T-cell (primary cell): ENCODE measurements at regions not wholly inside any gene's neighbourhood (a gene's known extent, or its start where the extent isn't known, plus 50 kb on each side); places are given as distances from the start of the nearest gene placed in this dataset.

Experiments
- ATAC-seq, 4 experiments: fragments of 200-7000 bp in 3 of 4; fragments of 150-1000 bp in 1 of 4; cut with Tn5 transposase; replicated peaks in 1 of 4; 1 replicate in 3 of 4; 2 replicates in 1 of 4; pipeline ENCODE4 v1.10.0; 2021; ENCODE audit warnings: moderate library complexity in 3 of 4, mild to moderate bottlenecking in 2 of 4, moderate number of reproducible peaks in 1 of 4
- CTCF ChIA-PET, 2 donors: fragments of 300-600 bp; sonication (Branson Sonifier 250); formaldehyde crosslinking; loops; one replicate each; lab custom pipeline; 2022; ENCODE audit warnings: antibody characterized with exemption in 2 of 2; lab: Charles Lee
- POLR2A ChIA-PET, 2 donors: fragments of 300-600 bp; sonication (Branson Sonifier 250); formaldehyde crosslinking; loops; one replicate each; lab custom pipeline; 2022; ENCODE audit warnings: antibody characterized with exemption in 2 of 2; lab: Charles Lee
- DNase-seq, 35 experiments: peaks; one replicate each; pipeline versions ENCODE4 v3.0.0 to v3.0.0-alpha.2; 2013 to 2023
- H3K27ac ChIP-seq: one replicate; pipeline ENCODE4 v1.5.1; 2013; ENCODE audit warnings: low read length
- H3K27me3 ChIP-seq, 2 experiments: replicated peaks in 1 of 2; 1 replicate in 1 of 2; 2 replicates in 1 of 2; pipeline versions ENCODE4 v1.6.1 to v1.7.0; 2013; ENCODE audit warnings: low read length in 1 of 2, mixed read lengths in 1 of 2; ENCODE audit not compliant: control insufficient read depth in 2 of 2, insufficient read depth in 2 of 2; ENCODE audit errors: extremely low read depth in 1 of 2
- H3K36me3 ChIP-seq, 2 donors: 1 replicate in 1 of 2; 2 replicates in 1 of 2; pipeline versions ENCODE4 v1.6.1 to v1.7.0; 2013; ENCODE audit warnings: low read length in 1 of 2; ENCODE audit not compliant: control insufficient read depth in 2 of 2, insufficient read depth in 1 of 2; ENCODE audit errors: extremely low read depth in 1 of 2
- H3K4me1 ChIP-seq, 2 experiments: 1 replicate in 1 of 2; 2 replicates in 1 of 2; pipeline versions ENCODE4 v1.6.1 to v1.7.0; 2013; ENCODE audit warnings: low read length in 2 of 2, mixed read lengths in 1 of 2; ENCODE audit not compliant: insufficient read depth in 2 of 2, control insufficient read depth in 1 of 2; ENCODE audit errors: extremely low read depth in 1 of 2
- H3K4me3 ChIP-seq, 2 donors: 1 replicate in 1 of 2; 2 replicates in 1 of 2; pipeline versions ENCODE4 v1.5.1 to v1.7.0; 2013; ENCODE audit warnings: mild to moderate bottlenecking in 2 of 2, low read length in 1 of 2, moderate library complexity in 1 of 2; ENCODE audit not compliant: control insufficient read depth in 1 of 2; ENCODE audit errors: extremely low read depth in 1 of 2
- H3K9me3 ChIP-seq: 2 replicates; pipeline ENCODE4 v1.7.0; 2013
- H3K27ac Mint-ChIP-seq, 2 donors: one replicate each; pipeline ENCODE4 v1.8.0; 2020 to 2021; ENCODE audit warnings: mild to moderate bottlenecking in 2 of 2, mixed read lengths in 2 of 2
- H3K27me3 Mint-ChIP-seq, 2 donors: one replicate each; pipeline ENCODE4 v1.8.0; 2021 to 2022; ENCODE audit warnings: mixed read lengths in 2 of 2
- H3K36me3 Mint-ChIP-seq: one replicate; pipeline ENCODE4 v1.8.0; 2021; ENCODE audit warnings: mixed read lengths
- H3K4me1 Mint-ChIP-seq, 3 donors: one replicate each; pipeline ENCODE4 v1.8.0; 2020 to 2022; ENCODE audit warnings: mixed read lengths in 3 of 3, mild to moderate bottlenecking in 1 of 3
- H3K4me3 Mint-ChIP-seq, 3 donors: one replicate each; pipeline ENCODE4 v1.8.0; 2020 to 2022; ENCODE audit warnings: mild to moderate bottlenecking in 3 of 3, mixed read lengths in 3 of 3, moderate library complexity in 3 of 3
- H3K9me3 Mint-ChIP-seq, 3 donors: one replicate each; pipeline ENCODE4 v1.8.0; 2020 to 2022; ENCODE audit warnings: mixed read lengths in 3 of 3
- WGBS: methylation state at CpG from one replicate; pipeline ENCODE4 v1.1.5; 2013; ENCODE audit warnings: missing lambda C conversion rate; ENCODE audit not compliant: insufficient coverage; 5-methylcytosine and 5-hydroxymethylcytosine counted together

DNA sequence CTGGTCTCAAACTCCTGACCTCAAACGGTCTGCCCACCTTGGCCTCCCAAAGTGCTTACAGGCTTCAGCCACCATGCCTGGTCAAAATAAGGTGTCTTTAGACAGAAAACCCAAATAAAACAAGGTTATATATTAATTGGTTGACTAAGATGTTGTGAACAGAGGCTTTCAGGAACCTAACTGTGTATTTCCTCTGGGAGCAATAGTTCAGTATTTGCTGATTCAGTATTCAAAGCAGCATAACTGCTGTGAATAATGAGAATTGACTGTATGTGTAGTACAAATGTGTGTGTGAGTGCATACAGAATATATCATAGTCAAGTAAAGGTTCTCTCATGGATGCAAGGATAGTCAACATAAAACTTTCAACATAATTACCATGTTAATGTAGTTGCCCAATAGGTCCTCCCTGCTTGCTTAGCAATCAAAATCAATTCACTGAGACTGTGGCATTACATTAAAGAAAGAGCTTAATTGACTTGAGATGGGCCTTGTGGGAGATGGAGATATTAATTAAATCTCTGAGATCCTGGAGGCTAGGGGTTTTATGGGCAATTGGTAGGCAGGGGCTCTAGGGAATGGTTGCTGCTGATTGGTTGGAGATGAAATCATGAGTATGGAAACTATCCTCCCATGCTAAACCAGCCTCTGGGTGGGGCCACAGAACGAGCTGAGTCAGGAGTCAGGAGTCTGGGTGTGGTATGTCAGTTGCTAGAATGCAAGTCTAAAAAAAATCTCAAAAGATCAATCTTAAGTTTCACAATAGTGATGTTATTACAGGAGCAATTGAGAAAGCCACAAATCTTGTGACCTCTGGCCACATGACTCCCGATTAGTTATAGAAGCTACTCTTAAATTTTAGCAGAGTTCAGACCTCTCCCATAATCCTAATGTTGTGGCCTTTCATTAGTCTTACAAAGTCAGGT is 162.7 kb downstream of the AKR1D1 start:
- no peaks in the 10 kb centered on the region for H3K36me3 ChIP-seq
- CTCF ChIA-PET = no interaction called here
- H3K4me1 Mint-ChIP-seq = no peaks in the 10 kb centered on the region
- WGBS = no CpG with 5 or more reads among the region's 3 CpGs
- H3K36me3 Mint-ChIP-seq = no peaks in the 10 kb centered on the region
- POLR2A ChIA-PET = no interaction called here
- no peaks in the 10 kb centered on the region for H3K9me3 ChIP-seq
- ATAC-seq = no peak
- H3K27me3 Mint-ChIP-seq = no peaks in the 10 kb centered on the region
- no peak overlapping the region for H3K4me3 Mint-ChIP-seq
- H3K4me3 ChIP-seq = no peak overlapping the region
- H3K9me3 Mint-ChIP-seq = no peaks in the 10 kb centered on the region
- peaks cover 0 to 4% of the 10 kb centered on the region in 2 experiments for H3K27me3 ChIP-seq
- H3K27ac Mint-ChIP-seq = no peak overlapping the region
- H3K27ac ChIP-seq = no peak overlapping the region
- no peak for DNase-seq
- H3K4me1 ChIP-seq = no peaks in the 10 kb centered on the region

DNA sequence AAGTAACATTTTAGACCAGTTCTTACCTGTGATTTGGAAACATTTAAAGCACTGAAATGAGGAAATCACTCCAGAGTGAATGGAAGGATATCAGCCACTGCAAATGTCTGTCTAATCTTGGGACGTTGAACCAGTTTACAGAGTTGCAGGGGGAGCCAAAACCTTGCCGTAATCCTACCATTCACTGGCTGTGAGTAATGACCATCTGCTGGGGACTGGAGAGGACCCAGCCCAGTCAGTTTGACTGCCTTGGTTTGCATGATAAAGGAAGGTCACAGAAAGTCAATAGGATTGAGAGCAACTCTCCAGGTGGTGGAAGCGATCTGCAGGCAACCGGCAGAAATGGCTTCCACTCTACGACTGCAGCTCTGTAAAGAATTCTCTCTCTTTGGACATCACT is 167.2 kb downstream of the AKR1D1 start:
- Mint-ChIP-seq H3K36me3 (no peaks in the 10 kb centered on the region), H3K27me3 (peaks cover 0 to 6% of the 10 kb centered on the region in 2 donors), H3K4me1 (no peaks in the 10 kb centered on the region), H3K27ac (no peak overlapping the region), H3K4me3 (no peak overlapping the region), H3K9me3 (peaks cover 6 to 11% (median 8%) of the 10 kb centered on the region in 3 donors)
- 100% methylated on average over 1 of the region's 5 CpGs for WGBS
- DNase-seq = no peak
- H3K36me3 ChIP-seq = no peaks in the 10 kb centered on the region
- ChIA-PET POLR2A (no interaction called here), CTCF (no interaction called here)
- H3K4me1 ChIP-seq = no peaks in the 10 kb centered on the region
- no peaks in the 10 kb centered on the region for H3K9me3 ChIP-seq
- no peak for ATAC-seq
- H3K27ac ChIP-seq = no peak overlapping the region
- peaks cover 0 to 4% of the 10 kb centered on the region in 2 experiments for H3K27me3 ChIP-seq
- no peak overlapping the region for H3K4me3 ChIP-seq

DNA sequence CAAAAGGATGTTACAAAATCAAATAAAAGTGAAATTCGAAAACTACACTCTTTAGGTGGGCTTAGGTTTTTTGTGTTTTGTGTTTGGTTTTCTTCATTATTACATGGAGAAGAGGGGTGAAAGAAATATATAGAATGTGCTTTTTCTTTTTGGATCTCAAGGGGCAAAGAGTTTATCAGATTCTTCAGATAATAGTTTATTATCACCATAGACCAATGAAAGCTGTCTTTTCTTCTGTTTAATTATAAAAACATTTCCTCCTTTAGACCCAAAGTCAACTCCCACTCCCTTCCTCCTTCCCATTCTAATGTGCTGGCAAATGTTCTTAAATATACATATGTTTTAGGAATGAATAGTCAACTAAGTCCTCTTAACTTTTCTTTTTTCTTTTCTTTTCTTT is 167.6 kb downstream of the AKR1D1 start:
- no peaks in the 10 kb centered on the region for H3K36me3 ChIP-seq
- H3K4me3 ChIP-seq = no peak overlapping the region
- Mint-ChIP-seq H3K27ac (no peak overlapping the region), H3K9me3 (peaks cover 6 to 11% (median 8%) of the 10 kb centered on the region in 3 donors), H3K36me3 (no peaks in the 10 kb centered on the region), H3K4me1 (no peaks in the 10 kb centered on the region), H3K27me3 (peaks cover 0 to 6% of the 10 kb centered on the region in 2 donors), H3K4me3 (no peak overlapping the region)
- peaks cover 0 to 4% of the 10 kb centered on the region in 2 experiments for H3K27me3 ChIP-seq
- POLR2A ChIA-PET = no interaction called here
- CTCF ChIA-PET = no interaction called here
- DNase-seq = no peak
- no peak overlapping the region for H3K27ac ChIP-seq
- H3K9me3 ChIP-seq = no peaks in the 10 kb centered on the region
- no peaks in the 10 kb centered on the region for H3K4me1 ChIP-seq
- no CpG with 5 or more reads among the region's 1 CpG for WGBS
- ATAC-seq = no peak

DNA sequence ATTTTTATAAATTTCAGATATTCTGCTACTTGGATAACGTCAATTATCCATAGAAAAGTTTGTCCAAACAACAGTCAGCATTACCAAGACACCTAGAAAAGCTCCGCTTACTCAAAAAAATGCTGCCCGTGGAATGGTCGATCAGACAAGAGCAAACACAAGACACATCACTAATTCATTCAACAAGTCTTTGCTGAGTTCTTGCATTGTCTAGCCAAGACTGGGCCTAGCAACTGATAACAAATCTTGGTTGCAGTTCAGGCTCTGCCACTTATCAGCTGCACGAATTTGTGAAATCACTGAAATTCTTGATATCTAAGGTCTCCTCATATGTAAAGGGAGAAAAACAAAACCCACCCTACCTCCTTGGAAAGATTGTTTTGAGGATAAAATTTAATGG is 168.3 kb downstream of the AKR1D1 start:
- no peak overlapping the region for H3K27ac Mint-ChIP-seq
- no peak overlapping the region for H3K4me3 Mint-ChIP-seq
- 84% methylated on average over 4 of the region's 5 CpGs for WGBS
- H3K4me1 ChIP-seq = no peaks in the 10 kb centered on the region
- ChIA-PET POLR2A (no interaction called here), CTCF (no interaction called here)
- peaks cover 0 to 6% of the 10 kb centered on the region in 2 donors for H3K27me3 Mint-ChIP-seq
- no peaks in the 10 kb centered on the region for H3K36me3 Mint-ChIP-seq
- H3K9me3 ChIP-seq = no peaks in the 10 kb centered on the region
- peaks cover 6 to 11% (median 8%) of the 10 kb centered on the region in 3 donors for H3K9me3 Mint-ChIP-seq
- H3K36me3 ChIP-seq = no peaks in the 10 kb centered on the region
- no peaks in the 10 kb centered on the region for H3K4me1 Mint-ChIP-seq
- H3K27me3 ChIP-seq = peaks cover 0 to 4% of the 10 kb centered on the region in 2 experiments
- H3K27ac ChIP-seq = no peak overlapping the region
- DNase-seq (no peak), ATAC-seq (no peak)
- H3K4me3 ChIP-seq = no peak overlapping the region

DNA sequence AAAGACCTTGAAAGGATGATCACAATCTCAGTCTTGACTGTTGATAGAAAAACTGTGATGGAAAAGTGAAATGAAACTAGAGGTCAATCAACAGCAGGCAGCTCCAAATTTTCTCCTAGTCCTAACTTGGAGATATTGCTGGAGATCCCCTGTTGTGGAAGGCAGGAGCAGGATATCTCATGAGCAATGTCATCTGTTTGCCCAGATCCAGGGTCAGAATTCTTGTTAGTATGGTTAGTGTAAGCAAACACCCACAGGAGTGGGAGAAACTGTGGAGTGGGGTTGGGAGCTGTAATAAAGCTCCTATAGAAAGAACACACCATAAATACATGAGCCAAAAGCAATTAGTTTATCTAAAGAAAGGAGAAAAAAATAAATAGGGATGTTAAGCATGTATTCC is 169.0 kb downstream of the AKR1D1 start:
- Mint-ChIP-seq H3K36me3 (no peaks in the 10 kb centered on the region), H3K4me3 (no peak overlapping the region), H3K9me3 (peaks cover 6 to 11% (median 8%) of the 10 kb centered on the region in 3 donors), H3K4me1 (no peaks in the 10 kb centered on the region), H3K27ac (no peak overlapping the region), H3K27me3 (peaks cover 0 to 6% of the 10 kb centered on the region in 2 donors)
- peaks cover 0 to 4% of the 10 kb centered on the region in 2 experiments for H3K27me3 ChIP-seq
- no peaks in the 10 kb centered on the region for H3K36me3 ChIP-seq
- no peak for ATAC-seq
- no peaks in the 10 kb centered on the region for H3K4me1 ChIP-seq
- ChIA-PET POLR2A (no interaction called here), CTCF (no interaction called here)
- H3K4me3 ChIP-seq = no peak overlapping the region
- H3K27ac ChIP-seq = no peak overlapping the region
- no peaks in the 10 kb centered on the region for H3K9me3 ChIP-seq
- no peak for DNase-seq

DNA sequence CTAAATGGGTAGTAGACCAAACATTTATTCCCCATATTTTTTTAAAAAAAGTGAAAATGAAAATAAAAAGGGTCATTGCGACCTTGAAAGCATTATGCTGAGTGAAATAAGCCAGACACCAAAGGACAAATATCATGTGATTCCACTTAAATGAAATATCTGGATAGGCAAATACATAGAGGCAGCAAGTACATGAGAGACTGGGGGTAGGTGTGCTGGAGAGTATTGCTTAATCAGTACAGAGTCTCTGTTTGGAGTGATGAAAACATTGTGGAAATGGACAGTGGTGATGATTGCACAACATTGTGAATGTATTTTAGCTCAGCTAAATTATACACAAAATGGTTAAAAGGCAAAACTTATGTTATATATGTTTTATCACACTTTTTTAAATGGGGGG is 169.4 kb downstream of the AKR1D1 start:
- Mint-ChIP-seq H3K9me3 (peaks cover 6 to 11% (median 8%) of the 10 kb centered on the region in 3 donors), H3K36me3 (no peaks in the 10 kb centered on the region), H3K27me3 (peaks cover 0 to 6% of the 10 kb centered on the region in 2 donors), H3K27ac (no peak overlapping the region), H3K4me3 (no peak overlapping the region), H3K4me1 (no peaks in the 10 kb centered on the region)
- H3K9me3 ChIP-seq = no peaks in the 10 kb centered on the region
- H3K27me3 ChIP-seq = peaks cover 0 to 4% of the 10 kb centered on the region in 2 experiments
- ChIA-PET CTCF (no interaction called here), POLR2A (no interaction called here)
- no peak overlapping the region for H3K4me3 ChIP-seq
- no CpG with 5 or more reads among the region's 1 CpG for WGBS
- H3K4me1 ChIP-seq = no peaks in the 10 kb centered on the region
- H3K36me3 ChIP-seq = no peaks in the 10 kb centered on the region
- H3K27ac ChIP-seq = no peak overlapping the region
- ATAC-seq = no peak
- DNase-seq = no peak
